Heart right ventricle (tissue), 16 donors: ENCODE measurements at regions not wholly inside any gene's neighbourhood (a gene's known extent, or its start where the extent isn't known, plus 50 kb on each side); places are given as distances from the start of the nearest gene placed in this dataset.

Source experiments
- ATAC-seq, 8 donors: fragments of 200-7000 bp; cut with Tn5 transposase; one replicate each; pipeline ENCODE4 v1.9.1; 2020; ENCODE audit warnings: mild to moderate bottlenecking in 8 of 8, moderate library complexity in 8 of 8, moderate number of reproducible peaks in 1 of 8
- DNase-seq, 2 donors: peaks; one replicate each; pipeline ENCODE4 v3.0.0-alpha.2; 2020
- H3K27ac ChIP-seq, 10 donors: fragments of 200-600 bp; sonication (generic) in 2 of 10; one replicate each; pipeline versions ENCODE4 v1.5.0 to v1.8.0; 2020 to 2022; ENCODE audit warnings: mild to moderate bottlenecking in 3 of 10
- H3K27me3 ChIP-seq, 7 donors: fragments of 200-600 bp; one replicate each; pipeline ENCODE4 v1.8.0; 2021 to 2022; ENCODE audit warnings: mild to moderate bottlenecking in 2 of 7
- H3K36me3 ChIP-seq, 9 donors: fragments of 200-600 bp; sonication (generic) in 1 of 9; one replicate each; pipeline versions ENCODE4 v1.5.0 to v1.8.0; 2020 to 2022; ENCODE audit warnings: mild to moderate bottlenecking in 2 of 9
- H3K4me1 ChIP-seq, 9 donors: fragments of 200-600 bp; sonication (generic) in 1 of 9; one replicate each; pipeline versions ENCODE4 v1.5.0 to v1.8.0; 2020 to 2022; ENCODE audit warnings: mild to moderate bottlenecking in 4 of 9
- H3K4me3 ChIP-seq, 10 donors: fragments of 200-600 bp; sonication (generic) in 2 of 10; one replicate each; pipeline versions ENCODE4 v1.5.0 to v1.8.0; 2020 to 2022; ENCODE audit warnings: mild to moderate bottlenecking in 7 of 10, moderate library complexity in 2 of 10
- H3K9me3 ChIP-seq, 11 donors: fragments of 200-600 bp in 10 of 11; sonication (generic) in 2 of 11; one replicate each; pipeline versions ENCODE4 v1.5.0 to v1.8.0; 2013 to 2022; ENCODE audit warnings: mild to moderate bottlenecking in 2 of 11, control low read depth in 1 of 11, moderate library complexity in 1 of 11
- WGBS, 2 donors: extraction: QIAGEN DNeasy Blood & Tissue Kit; methylation state at CpG; one replicate each; pipeline ENCODE4 v1.1.7; 2013; ENCODE audit warnings: inconsistent platforms in 1 of 2; 5-methylcytosine and 5-hydroxymethylcytosine counted together
- intact Hi-C, 10 donors: fragments of 100-400 bp; cut with DNase I; formaldehyde crosslinking; loops; one replicate each; pipeline versions ENCODE4 v1.11.1 to v1.14.2; 2022
- TF ChIP-seq, protein P1 (sequence below), 9 donors: fragments of 200-600 bp; sonication (generic) in 2 of 9; IDR thresholded peaks; one replicate each; pipeline versions ENCODE4 v1.5.0 to v1.8.0; 2021 to 2022; ENCODE audit warnings: antibody characterized with exemption in 9 of 9, mild to moderate bottlenecking in 5 of 9, moderate library complexity in 1 of 9
- donor health status: Arrhythmogenic right ventricular cardiomyopathy.
- donor health status: ischemic (EF 13 %, LVEDD 7.1; RV severe dilation, severe dysfunction).
- donor health status: healthy with polysubstance abuse.
- donor health status: DM: no; HTN: yes; CAD: no.
- donor health status: DM: no; HTN: no; CAD: no.
- donor health status: ischemic (EF 25% LVEDD 6.9; RV normal size, moderate dysfunction).
- donor health status: ischemic (EF 25% LVEDD 5.7; RV mildly dilated, moderate dysfunction).
- donor health status: healthy.
- donor health status: DM: yes; HTN: yes; CAD: no.
- donor health status: Ischemic cardiomyopathy.
- donor health status: ischemic (EF 35%, LVEDD 5.7; RV mildly dilated, moderate dysfunction).
- donor health status: nonischemic (EF 11% LVEDD 7.7; RV severe dilation, severe dysfunction).
- donor health status: DM: yes; HTN: yes; CAD: no.
- donor health status: PGD.
- donor health status: ischemic (EF 29% LVEDD 5.4; RV normal size, mild dysfunction).
- donor health status: nonischemic (EF 23%, LVEDD 6.1; RV moderate dilation, normal function).

GRCh38 chr10:16001581-16001980 is 141.3 kb upstream of the MINDY3 start:
- no peak for ATAC-seq
- Histone ChIP-seq H3K4me3 (no peak overlapping the region), H3K9me3 (peaks cover 0 to 58% (median 20%) of the 10 kb centered on the region in 11 donors), H3K27ac (no peak overlapping the region), H3K4me1 (no peaks in the 10 kb centered on the region), H3K36me3 (no peaks in the 10 kb centered on the region), H3K27me3 (no peaks in the 10 kb centered on the region)
- TF ChIP-seq, protein P1, sequence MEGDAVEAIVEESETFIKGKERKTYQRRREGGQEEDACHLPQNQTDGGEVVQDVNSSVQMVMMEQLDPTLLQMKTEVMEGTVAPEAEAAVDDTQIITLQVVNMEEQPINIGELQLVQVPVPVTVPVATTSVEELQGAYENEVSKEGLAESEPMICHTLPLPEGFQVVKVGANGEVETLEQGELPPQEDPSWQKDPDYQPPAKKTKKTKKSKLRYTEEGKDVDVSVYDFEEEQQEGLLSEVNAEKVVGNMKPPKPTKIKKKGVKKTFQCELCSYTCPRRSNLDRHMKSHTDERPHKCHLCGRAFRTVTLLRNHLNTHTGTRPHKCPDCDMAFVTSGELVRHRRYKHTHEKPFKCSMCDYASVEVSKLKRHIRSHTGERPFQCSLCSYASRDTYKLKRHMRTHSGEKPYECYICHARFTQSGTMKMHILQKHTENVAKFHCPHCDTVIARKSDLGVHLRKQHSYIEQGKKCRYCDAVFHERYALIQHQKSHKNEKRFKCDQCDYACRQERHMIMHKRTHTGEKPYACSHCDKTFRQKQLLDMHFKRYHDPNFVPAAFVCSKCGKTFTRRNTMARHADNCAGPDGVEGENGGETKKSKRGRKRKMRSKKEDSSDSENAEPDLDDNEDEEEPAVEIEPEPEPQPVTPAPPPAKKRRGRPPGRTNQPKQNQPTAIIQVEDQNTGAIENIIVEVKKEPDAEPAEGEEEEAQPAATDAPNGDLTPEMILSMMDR (IDR thresholded peaks at IDR 0.05) = no peak
- WGBS, 2 donors = 91 to 100% methylated on average over 1 of the region's 1 CpG
- DNase-seq = no peak
- intact Hi-C loops = no loop called here

GRCh38 chr10:16009785-16010184 is 149.5 kb upstream of the MINDY3 start:
- no peak for ATAC-seq
- Histone ChIP-seq H3K4me3 (no peak overlapping the region), H3K9me3 (peaks cover 0 to 20% (median 10%) of the 10 kb centered on the region in 11 donors), H3K27ac (no peak overlapping the region), H3K36me3 (no peaks in the 10 kb centered on the region), H3K27me3 (no peaks in the 10 kb centered on the region), H3K4me1 (no peaks in the 10 kb centered on the region)
- TF ChIP-seq, protein P1 (IDR thresholded peaks at IDR 0.05) = no peak
- DNase-seq = no peak
- 63 to 64% methylated on average over 6 of the region's 6 CpGs for WGBS, 2 donors
- intact Hi-C loops = no loop called here

- no peaks in the 10 kb centered on the region for H3K36me3 ChIP-seq
- no peak overlapping the region for H3K4me3 ChIP-seq
- H3K9me3 ChIP-seq = peaks cover 0 to 3% (median 0%) of the 10 kb centered on the region in 11 donors
- H3K4me1 ChIP-seq = no peaks in the 10 kb centered on the region
- ATAC-seq = no peak
- no peaks in the 10 kb centered on the region for H3K27me3 ChIP-seq
- TF ChIP-seq, protein P1 (IDR thresholded peaks at IDR 0.05) = no peak
- DNase-seq = no peak
- no peak overlapping the region for H3K27ac ChIP-seq
- intact Hi-C loops = no loop called here
Measured at GRCh38 chr10:16011548-16011947, 151.2 kb upstream of the MINDY3 start.

DNA sequence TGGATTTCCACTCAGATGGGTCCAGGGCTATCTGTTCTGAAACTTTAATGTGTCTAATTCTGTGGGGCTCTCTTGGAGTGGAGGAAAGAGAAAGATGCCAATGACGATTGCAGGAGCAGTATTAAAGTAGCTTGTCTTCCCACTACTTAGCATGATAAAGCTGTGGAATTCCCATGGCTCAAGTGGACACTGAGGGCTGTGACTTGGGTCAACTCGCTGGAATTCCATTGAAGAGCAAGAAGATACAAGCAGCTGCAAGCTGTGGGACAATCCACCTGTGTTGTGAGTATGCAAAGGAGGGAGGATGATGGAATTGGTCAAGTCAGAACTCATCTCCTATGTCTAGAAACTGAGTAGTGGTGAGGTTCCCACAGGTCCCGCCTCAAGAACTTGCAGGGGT is 154.2 kb upstream of the MINDY3 start:
- DNase-seq (no peak), ATAC-seq (no peak)
- Histone ChIP-seq H3K36me3 (no peaks in the 10 kb centered on the region), H3K27ac (no peak overlapping the region), H3K4me3 (no peak overlapping the region), H3K27me3 (no peaks in the 10 kb centered on the region), H3K9me3 (peaks cover 0 to 9% (median 0%) of the 10 kb centered on the region in 11 donors), H3K4me1 (no peaks in the 10 kb centered on the region)
- 57 to 60% methylated on average over 3 of the region's 3 CpGs for WGBS, 2 donors
- TF ChIP-seq, protein P1 (IDR thresholded peaks at IDR 0.05) = no peak
- intact Hi-C loops = no loop called here

DNA sequence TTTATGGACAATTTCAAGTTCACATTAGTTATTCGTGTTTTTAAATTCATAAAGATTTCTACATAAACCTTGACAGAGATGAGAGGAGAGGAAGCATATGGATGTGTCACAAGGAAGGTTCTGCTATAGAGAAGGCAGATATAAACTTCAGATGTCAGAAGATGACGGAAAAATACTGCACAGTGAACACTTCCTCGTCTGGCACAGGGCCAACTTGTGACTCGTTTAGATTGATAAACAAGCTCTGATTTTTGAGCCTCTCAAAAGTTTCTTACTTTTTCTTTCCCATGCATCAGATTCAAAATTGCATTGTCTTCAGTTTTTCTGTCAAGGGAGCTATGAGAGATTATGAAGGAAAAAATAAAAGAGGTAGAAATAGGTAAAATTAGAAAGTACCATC is 156.4 kb upstream of the MINDY3 start:
- no peak for ATAC-seq
- Histone ChIP-seq H3K4me3 (no peak overlapping the region), H3K9me3 (peaks cover 0 to 30% (median 7%) of the 10 kb centered on the region in 11 donors), H3K27ac (no peak overlapping the region), H3K4me1 (no peaks in the 10 kb centered on the region), H3K36me3 (no peaks in the 10 kb centered on the region), H3K27me3 (no peaks in the 10 kb centered on the region)
- intact Hi-C loops = no loop called here
- TF ChIP-seq, protein P1 (IDR thresholded peaks at IDR 0.05) = no peak
- 39 to 41% methylated on average over 4 of the region's 4 CpGs for WGBS, 2 donors
- no peak for DNase-seq
